Heart left ventricle (tissue), 13 donors: ENCODE measurements at regions not wholly inside any gene's neighbourhood (a gene's known extent, or its start where the extent isn't known, plus 50 kb on each side); places are given as distances from the start of the nearest gene placed in this dataset.

Experiments used
- CTCF ChIP-seq, 12 donors: fragments of 200-600 bp; sonication (generic) in 4 of 12; IDR thresholded peaks; one replicate each; pipeline versions ENCODE4 v1.5.0 to v1.8.0; 2018 to 2022; ENCODE audit warnings: antibody characterized with exemption in 12 of 12, mild to moderate bottlenecking in 5 of 12
- POLR2A ChIP-seq, 2 donors: fragments of 450-650 bp; IDR thresholded peaks; one replicate each; pipeline ENCODE4 v1.6.1; 2017; ENCODE audit warnings: antibody characterized with exemption in 2 of 2, mild to moderate bottlenecking in 2 of 2, moderate library complexity in 2 of 2
- donor health status: ischemic (EF 13 %, LVEDD 7.1; RV severe dilation, severe dysfunction).
- donor health status: DM: no; HTN: yes; CAD: no.
- donor health status: DM: no; HTN: no; CAD: no.
- donor health status: ischemic (EF 25% LVEDD 6.9; RV normal size, moderate dysfunction).
- donor health status: ischemic (EF 25% LVEDD 5.7; RV mildly dilated, moderate dysfunction).
- donor health status: ischemic (EF 35%, LVEDD 5.7; RV mildly dilated, moderate dysfunction).
- donor health status: nonischemic (EF 11% LVEDD 7.7; RV severe dilation, severe dysfunction).
- donor health status: DM: yes; HTN: yes; CAD: no.
- donor health status: PGD.
- donor health status: ischemic (EF 29% LVEDD 5.4; RV normal size, mild dysfunction).
- donor health status: nonischemic (EF 23%, LVEDD 6.1; RV moderate dilation, normal function).

DNA sequence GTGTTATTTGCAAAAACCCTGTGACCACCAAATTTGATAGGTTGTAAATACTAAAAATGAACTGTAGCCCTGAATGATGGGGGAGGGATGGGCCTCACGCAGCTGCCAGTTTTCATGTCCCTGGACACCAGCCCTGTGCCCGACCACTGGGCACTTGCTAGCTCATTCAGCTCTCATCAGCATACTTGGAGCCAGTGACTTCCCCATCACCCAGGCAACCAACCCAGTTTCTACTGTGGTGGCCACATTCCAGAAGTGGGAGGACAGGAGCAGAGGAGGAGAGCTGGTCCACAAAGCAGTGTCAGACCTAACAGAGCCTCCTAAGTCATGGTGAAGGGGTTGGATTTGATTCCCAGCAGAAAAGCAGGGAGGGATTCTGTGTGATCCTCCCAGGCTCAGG lies 128.2 kb downstream of the CPEB2 start:
- TF ChIP-seq CTCF (IDR thresholded peaks at IDR 0.05) (no peak), POLR2A (IDR thresholded peaks at IDR 0.05) (no peak)
